Spleen (tissue), 7 donors: ENCODE measurements at regions not wholly inside any gene's neighbourhood (a gene's known extent, or its start where the extent isn't known, plus 50 kb on each side); places are given as distances from the start of the nearest gene placed in this dataset.

Source experiments
- POLR2A ChIP-seq, 3 donors: fragments of 450-650 bp; IDR thresholded peaks; one replicate each; pipeline ENCODE4 v1.5.1; 2017; ENCODE audit warnings: antibody characterized with exemption in 3 of 3, mild to moderate bottlenecking in 1 of 3
- POLR2AphosphoS5 ChIP-seq, 3 donors: sonication (generic); formaldehyde crosslinking; IDR thresholded peaks; one replicate each; pipeline ENCODE4 v1.5.1; 2017; ENCODE audit warnings: antibody characterized with exemption in 3 of 3
- TF ChIP-seq, protein P1 (sequence below), 11 experiments: fragments of 200-600 bp in 7 of 11; fragments of 450-650 bp in 4 of 11; sonication (generic) in 4 of 11; IDR thresholded peaks in 8 of 11; conservative IDR thresholded peaks in 3 of 11; 1 replicate in 7 of 11; 2 replicates in 4 of 11; pipeline versions ENCODE4 v1.4.0 to v1.8.0; 2016 to 2021; ENCODE audit warnings: antibody characterized with exemption in 11 of 11, inconsistent platforms in 4 of 11, mild to moderate bottlenecking in 1 of 11
- donor health status: DM: no; HTN: no; CAD: no; lungs with moderate emphysema.
- donor health status: DM: no; HTN: no; CAD: no.
- donor health status: DM: no; HTN: no; CAD: no.

DNA sequence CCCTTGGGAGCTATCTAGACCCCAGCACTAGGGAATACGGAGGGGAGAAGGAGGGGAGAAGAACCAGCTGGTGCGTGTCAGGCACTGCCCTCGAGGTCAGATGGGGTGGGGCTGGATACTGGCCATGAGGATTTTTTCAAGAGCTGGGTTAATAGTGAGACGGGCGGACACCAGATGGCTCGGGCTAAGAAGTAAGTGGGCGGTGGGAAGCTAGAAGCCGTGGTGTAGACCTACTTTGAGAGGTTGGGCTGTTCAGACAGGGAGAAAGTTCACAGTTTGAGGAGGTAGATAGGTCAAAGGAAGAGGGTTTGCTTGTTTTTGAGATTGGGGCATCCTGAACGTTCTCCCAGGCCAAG, 303.8 kb downstream of the SEC14L1 start:
- TF ChIP-seq POLR2A (IDR thresholded peaks at IDR 0.05) (no peak), POLR2AphosphoS5 (IDR thresholded peaks at IDR 0.05) (no peak)
- TF ChIP-seq, protein P1, sequence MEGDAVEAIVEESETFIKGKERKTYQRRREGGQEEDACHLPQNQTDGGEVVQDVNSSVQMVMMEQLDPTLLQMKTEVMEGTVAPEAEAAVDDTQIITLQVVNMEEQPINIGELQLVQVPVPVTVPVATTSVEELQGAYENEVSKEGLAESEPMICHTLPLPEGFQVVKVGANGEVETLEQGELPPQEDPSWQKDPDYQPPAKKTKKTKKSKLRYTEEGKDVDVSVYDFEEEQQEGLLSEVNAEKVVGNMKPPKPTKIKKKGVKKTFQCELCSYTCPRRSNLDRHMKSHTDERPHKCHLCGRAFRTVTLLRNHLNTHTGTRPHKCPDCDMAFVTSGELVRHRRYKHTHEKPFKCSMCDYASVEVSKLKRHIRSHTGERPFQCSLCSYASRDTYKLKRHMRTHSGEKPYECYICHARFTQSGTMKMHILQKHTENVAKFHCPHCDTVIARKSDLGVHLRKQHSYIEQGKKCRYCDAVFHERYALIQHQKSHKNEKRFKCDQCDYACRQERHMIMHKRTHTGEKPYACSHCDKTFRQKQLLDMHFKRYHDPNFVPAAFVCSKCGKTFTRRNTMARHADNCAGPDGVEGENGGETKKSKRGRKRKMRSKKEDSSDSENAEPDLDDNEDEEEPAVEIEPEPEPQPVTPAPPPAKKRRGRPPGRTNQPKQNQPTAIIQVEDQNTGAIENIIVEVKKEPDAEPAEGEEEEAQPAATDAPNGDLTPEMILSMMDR (IDR thresholded peaks at IDR 0.05 in 8 of 11, conservative IDR thresholded peaks at IDR 0.05 in 3 of 11) = no peak
